IMR-90 (cell line): ENCODE measurements at regions not wholly inside any gene's neighbourhood (a gene's known extent, or its start where the extent isn't known, plus 50 kb on each side); places are given as distances from the start of the nearest gene placed in this dataset.

Experiments used
- ATAC-seq: fragments of 200-7000 bp; cut with Tn5 transposase; 2 replicates; pipeline ENCODE4 v1.9.1; 2020; ENCODE audit warnings: low read depth, mild to moderate bottlenecking, moderate library complexity
- BruUV-seq: library from RNA; stranded (reverse); fragments of 400-500 nt; replicated peaks from 2 replicates; lab custom pipeline; 2021; lab: Mats Ljungman, UMichigan
- CTCF ChIA-PET: fragments of 300-600 bp; formaldehyde crosslinking; extraction: SDS; loops from one replicate; lab custom pipeline; 2021; ENCODE audit warnings: antibody characterized with exemption; lab: Yijun Ruan, JAX
- POLR2A ChIA-PET: fragments of 300-600 bp; sonication (Branson Sonifier 250); formaldehyde crosslinking; loops from one replicate; lab custom pipeline; 2022; ENCODE audit warnings: antibody characterized with exemption; ENCODE audit not compliant: unreplicated experiment; lab: Charles Lee
- DNase-seq: peaks from one replicate; pipeline ENCODE4 v3.0.0; 2013
- H2AFZ ChIP-seq: replicated peaks from 2 replicates; pipeline ENCODE3; 2013; ENCODE audit warnings: low read length, mild to moderate bottlenecking; ENCODE audit not compliant: poor library complexity
- H2AK5ac ChIP-seq: 2 replicates; pipeline ENCODE4 v1.6.1; 2013; ENCODE audit warnings: low read depth, low read length, inconsistent platforms
- H2AK9ac ChIP-seq: replicated peaks from 2 replicates; pipeline ENCODE3; 2013; ENCODE audit warnings: mild to moderate bottlenecking, low read depth, low read length, moderate library complexity; ENCODE audit not compliant: poor library complexity
- H2BK120ac ChIP-seq: 2 replicates; pipeline ENCODE4 v1.6.1; 2013; ENCODE audit warnings: low read depth, low read length, inconsistent platforms
- H2BK15ac ChIP-seq: 3 replicates; pipeline ENCODE4 v1.6.1; 2013; ENCODE audit warnings: low read depth, low read length, inconsistent platforms
- H2BK20ac ChIP-seq: 2 replicates; pipeline ENCODE4 v1.6.1; 2013; ENCODE audit warnings: low read depth, mild to moderate bottlenecking, inconsistent platforms, low read length, moderate library complexity
- H2BK5ac ChIP-seq: 2 replicates; pipeline ENCODE4 v1.6.1; 2013; ENCODE audit warnings: mild to moderate bottlenecking, low read depth, low read length, inconsistent platforms; ENCODE audit not compliant: poor library complexity, severe bottlenecking
- H3K14ac ChIP-seq: replicated peaks from 2 replicates; pipeline ENCODE4 v1.6.1; 2013; ENCODE audit warnings: low read depth, low read length, inconsistent platforms
- H3K18ac ChIP-seq: 2 replicates; pipeline ENCODE4 v1.6.1; 2013; ENCODE audit warnings: low read depth, low read length, control low read depth
- H3K23ac ChIP-seq: 2 replicates; pipeline ENCODE4 v1.6.1; 2013; ENCODE audit warnings: low read depth, low read length, inconsistent platforms
- H3K27ac ChIP-seq: 2 replicates; pipeline ENCODE4 v1.5.1; 2013; ENCODE audit warnings: mild to moderate bottlenecking, control low read depth, low read length; ENCODE audit not compliant: insufficient read depth
- H3K27me3 ChIP-seq: 2 replicates; pipeline ENCODE4 v1.6.1; 2013; ENCODE audit warnings: low read length; ENCODE audit not compliant: control insufficient read depth, insufficient read depth
- H3K36me3 ChIP-seq: 2 replicates; pipeline ENCODE4 v1.6.1; 2013; ENCODE audit warnings: low read length, mixed read lengths; ENCODE audit not compliant: control insufficient read depth, insufficient read depth
- H3K4ac ChIP-seq: 2 replicates; pipeline ENCODE4 v1.6.1; 2013; ENCODE audit warnings: low read depth, low read length, inconsistent platforms
- H3K4me1 ChIP-seq: 2 replicates; pipeline ENCODE4 v1.6.1; 2013; ENCODE audit warnings: low read length, mixed read lengths; ENCODE audit not compliant: control insufficient read depth, insufficient read depth
- H3K4me2 ChIP-seq: 2 replicates; pipeline ENCODE4 v1.6.1; 2013; ENCODE audit warnings: low read depth, mild to moderate bottlenecking, control low read depth, low read length, moderate library complexity
- H3K4me3 ChIP-seq: 2 replicates; pipeline ENCODE4 v1.5.1; 2013; ENCODE audit warnings: low read depth, mild to moderate bottlenecking, control low read depth, low read length, moderate library complexity; ENCODE audit not compliant: insufficient read depth
- H3K56ac ChIP-seq: 2 replicates; pipeline ENCODE4 v1.6.1; 2013; ENCODE audit warnings: low read length, inconsistent platforms; ENCODE audit not compliant: insufficient read depth; ENCODE audit errors: extremely low read depth
- H3K79me1 ChIP-seq, 2 experiments: 2 replicates each; pipeline ENCODE4 v1.6.1; 2013; ENCODE audit warnings: low read length in 2 of 2, inconsistent platforms in 1 of 2, low read depth in 1 of 2
- H3K9ac ChIP-seq: 2 replicates; pipeline ENCODE4 v1.6.1; 2013; ENCODE audit warnings: low read depth, low read length, control low read depth
- H3K9me1 ChIP-seq: 2 replicates; pipeline ENCODE4 v1.6.1; 2013; ENCODE audit warnings: low read length, inconsistent platforms; ENCODE audit not compliant: insufficient read depth
- H3K9me3 ChIP-seq: 2 replicates; pipeline ENCODE4 v1.6.1; 2013; ENCODE audit warnings: low read length; ENCODE audit not compliant: control insufficient read depth, insufficient read depth
- H4K20me1 ChIP-seq: 2 replicates; pipeline ENCODE4 v1.6.1; 2013; ENCODE audit warnings: low read length, inconsistent platforms; ENCODE audit not compliant: insufficient read depth
- H4K5ac ChIP-seq: 2 replicates; pipeline ENCODE4 v1.6.1; 2013; ENCODE audit warnings: mild to moderate bottlenecking, low read depth, low read length, control low read depth
- H4K8ac ChIP-seq, 2 experiments: 2 replicates each; pipeline ENCODE4 v1.6.1; 2013; ENCODE audit warnings: low read depth in 2 of 2, low read length in 2 of 2, control low read depth in 1 of 2, inconsistent platforms in 1 of 2
- H4K91ac ChIP-seq: 2 replicates; pipeline ENCODE4 v1.6.1; 2013; ENCODE audit warnings: low read depth, low read length, inconsistent platforms; ENCODE audit not compliant: insufficient read depth
- WGBS, 2 experiments: methylation state at CpG; one replicate each; pipeline versions ENCODE4 v1.1.5 to v1.1.7; 2013; ENCODE audit warnings: missing lambda C conversion rate in 2 of 2; ENCODE audit not compliant: insufficient read length in 1 of 2; ENCODE audit errors: extremely low coverage in 2 of 2; 5-methylcytosine and 5-hydroxymethylcytosine counted together
- dilution Hi-C: fragments of 300-500 bp; cut with HindIII; formaldehyde crosslinking; loops from one replicate; pipeline ENCODE4 v1.14.3; 2018; ENCODE audit warnings: low sequenced_read_pairs; ENCODE audit not compliant: unreplicated experiment
- in situ Hi-C: fragments of 300-500 bp; cut with MboI; formaldehyde crosslinking; loops from 3 replicates; pipeline ENCODE4 v1.14.3; 2019; ENCODE audit warnings: low sequenced_read_pairs, inconsistent platforms, mixed read lengths
- intact Hi-C: fragments of 100-400 bp; cut with micrococcal nuclease; formaldehyde crosslinking; loops from 2 replicates; pipeline ENCODE4 v1.10.0; 2022
- TF ChIP-seq, protein P1 (sequence below): fragments of 150-350 bp; IDR thresholded peaks from 2 replicates; pipeline ENCODE4 v1.6.1; 2016; ENCODE audit warnings: low read depth, mild to moderate bottlenecking, low read length, moderate library complexity, borderline replicate concordance

DNA sequence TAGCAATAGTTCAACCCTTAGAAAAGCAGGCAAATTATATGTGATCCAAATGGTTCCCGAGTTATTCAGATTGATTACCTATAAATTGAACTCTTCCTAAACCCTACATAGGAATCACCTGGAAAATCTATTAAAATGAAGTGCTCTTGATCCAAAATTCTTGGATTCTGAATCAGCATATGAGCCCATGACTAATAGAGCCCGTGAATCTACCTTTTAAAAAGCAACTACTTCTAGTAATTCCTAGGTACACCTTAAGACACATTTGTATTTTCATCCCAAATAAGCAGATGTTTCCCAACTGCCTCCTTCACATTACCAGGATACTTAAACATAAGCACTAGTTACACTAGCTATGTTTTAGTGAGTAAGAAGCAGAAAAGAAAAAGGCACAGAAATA is 1171.0 kb upstream of the GOT2 start:
- Histone ChIP-seq H3K27ac (no peak overlapping the region), H2BK120ac (no peak overlapping the region), H4K91ac (no peak overlapping the region), H3K9me1 (no peaks in the 10 kb centered on the region), H3K4me2 (no peak overlapping the region), H2AK5ac (no peak overlapping the region), H3K4me1 (no peaks in the 10 kb centered on the region), H3K79me1 (no peaks in the 10 kb centered on the region), H4K8ac (no peak overlapping the region), H3K9ac (no peak overlapping the region), H2AFZ (no peak overlapping the region), H3K4me3 (no peak overlapping the region), H3K27me3 (no peaks in the 10 kb centered on the region), H3K23ac (no peak overlapping the region), H2BK20ac (no peak overlapping the region), H4K5ac (no peak overlapping the region), H3K4ac (no peak overlapping the region), H3K9me3 (no peaks in the 10 kb centered on the region; the same call in 1 of the 2 replicates), H3K36me3 (no peaks in the 10 kb centered on the region), H4K20me1 (no peaks in the 10 kb centered on the region), H3K14ac (no peak overlapping the region), H2BK15ac (no peak overlapping the region), H2AK9ac (no peak overlapping the region), H2BK5ac (no peak overlapping the region), H3K18ac (no peak overlapping the region), H3K56ac (no peak overlapping the region)
- BruUV-seq: no TSS peak
- in situ Hi-C loops (no loop called here), intact Hi-C loops (no loop called here), dilution Hi-C loops (no loop called here)
- CTCF ChIA-PET: no interaction called here
- POLR2A ChIA-PET: no interaction called here
- DNase-seq: no peak
- WGBS, 2 experiments: no CpG with 5 or more reads among the region's 2 CpGs
- peak; percentile 27; the same call in 1 of the 2 replicates for ATAC-seq
- TF ChIP-seq, protein P1, sequence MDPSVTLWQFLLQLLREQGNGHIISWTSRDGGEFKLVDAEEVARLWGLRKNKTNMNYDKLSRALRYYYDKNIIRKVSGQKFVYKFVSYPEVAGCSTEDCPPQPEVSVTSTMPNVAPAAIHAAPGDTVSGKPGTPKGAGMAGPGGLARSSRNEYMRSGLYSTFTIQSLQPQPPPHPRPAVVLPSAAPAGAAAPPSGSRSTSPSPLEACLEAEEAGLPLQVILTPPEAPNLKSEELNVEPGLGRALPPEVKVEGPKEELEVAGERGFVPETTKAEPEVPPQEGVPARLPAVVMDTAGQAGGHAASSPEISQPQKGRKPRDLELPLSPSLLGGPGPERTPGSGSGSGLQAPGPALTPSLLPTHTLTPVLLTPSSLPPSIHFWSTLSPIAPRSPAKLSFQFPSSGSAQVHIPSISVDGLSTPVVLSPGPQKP: no peak
